HG02623 (cell line): ENCODE measurements at regions not wholly inside any gene's neighbourhood (a gene's known extent, or its start where the extent isn't known, plus 50 kb on each side); places are given as distances from the start of the nearest gene placed in this dataset.
"Not testable (repeated sequence)": the region's sequence is repeated elsewhere in the genome, so short reads cannot be mapped to it uniquely, and the experiment has no call there.

Experiments used
- ATAC-seq: cut with Tn5 transposase; IDR thresholded peaks from one replicate; pipeline ENCODE4 v1.9.1; 2021; ENCODE audit warnings: moderate library complexity; ENCODE audit not compliant: unreplicated experiment

DNA sequence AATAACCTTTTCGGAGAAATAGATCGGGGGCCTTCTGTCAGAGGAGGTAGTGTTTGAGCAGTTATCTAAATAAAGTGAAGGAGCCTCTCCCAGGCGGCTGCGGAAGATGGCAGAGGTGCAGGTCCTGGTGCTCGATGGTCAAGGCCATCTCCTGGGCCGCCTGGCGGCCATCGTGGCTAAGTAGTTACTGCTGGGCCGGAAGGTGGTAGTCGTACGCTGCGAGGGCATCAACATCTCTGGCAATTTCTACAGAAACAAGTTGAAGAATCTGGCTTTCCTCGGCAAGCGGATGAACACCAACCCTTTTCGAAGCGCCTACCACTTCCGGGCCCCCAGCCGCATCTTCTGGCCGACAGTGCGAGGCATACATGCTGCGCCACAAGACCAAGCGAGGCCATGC is 186.1 kb downstream of the KTN1 start:
- ATAC-seq = no peak

DNA sequence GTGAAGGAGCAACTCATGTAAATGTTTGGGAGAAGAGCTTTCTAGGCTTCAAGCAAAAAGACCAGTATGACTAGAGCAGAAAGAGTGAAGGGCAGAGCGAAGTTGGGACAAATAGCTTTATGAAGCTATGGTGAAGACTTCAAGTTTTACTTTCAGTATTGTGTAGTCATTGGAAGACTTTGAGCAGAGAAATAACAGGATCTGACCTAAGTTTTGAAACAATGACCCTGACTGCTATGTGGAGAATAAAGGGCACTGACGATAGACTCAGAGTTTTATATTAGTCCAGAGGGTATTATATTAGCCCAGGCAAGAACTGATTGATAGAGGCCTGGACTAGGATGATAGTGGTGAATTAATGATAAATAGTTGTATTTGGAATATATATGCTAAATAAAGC is 187.3 kb downstream of the KTN1 start:
- no peak for ATAC-seq

DNA sequence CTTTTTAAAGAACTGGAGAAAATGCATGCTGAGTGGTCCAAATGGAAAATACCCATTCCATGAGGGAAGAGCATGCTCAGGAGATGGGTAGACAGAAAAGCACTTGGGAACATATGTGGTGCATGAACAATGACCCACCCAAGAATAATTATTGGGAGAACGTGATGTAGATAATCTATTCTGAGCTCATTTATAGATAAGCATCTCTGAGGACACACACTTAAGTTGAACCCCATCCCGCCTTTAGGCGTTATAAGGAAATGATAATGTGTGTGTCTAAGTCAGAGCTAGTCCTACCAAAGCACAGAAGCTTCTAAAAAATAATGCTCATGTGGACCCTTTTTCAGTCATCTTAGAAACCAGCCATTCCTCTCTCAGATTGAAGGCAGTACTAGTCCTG is 189.9 kb downstream of the KTN1 start:
- no peak for ATAC-seq

DNA sequence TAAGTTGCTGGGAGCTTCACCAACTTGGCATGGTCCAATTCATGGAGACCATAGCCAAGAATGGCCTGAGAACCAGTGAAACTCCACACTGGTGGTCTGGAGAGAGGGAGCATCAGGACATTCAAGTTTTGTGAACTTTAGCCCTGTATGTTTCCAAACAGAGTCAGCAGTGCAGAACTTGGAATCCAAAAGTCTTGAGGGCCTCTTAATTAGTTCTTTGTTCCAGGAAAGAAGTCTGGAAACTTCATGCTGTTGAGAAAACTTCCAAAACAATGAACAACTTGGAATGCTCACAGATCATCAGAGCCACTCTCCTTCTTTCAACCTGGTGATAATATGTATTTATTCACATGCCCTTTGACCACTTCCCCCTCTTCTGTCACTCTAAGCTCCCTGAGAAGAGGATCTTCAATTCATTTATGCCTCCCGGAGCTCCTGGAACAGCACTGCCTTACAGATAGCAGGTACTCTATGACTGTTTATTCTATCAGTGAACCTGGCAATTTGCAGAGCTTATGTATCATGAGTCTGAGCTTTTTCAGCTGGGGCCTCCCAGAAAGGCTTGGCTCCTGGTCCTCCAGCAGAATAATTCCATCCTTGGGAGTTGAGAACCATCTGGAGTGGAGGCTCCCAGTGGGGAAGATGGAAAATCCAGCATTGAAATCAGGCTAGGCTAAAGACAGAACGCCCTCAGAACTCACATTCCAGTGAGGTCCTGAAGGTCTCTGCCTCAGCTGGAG is 191.4 kb downstream of the KTN1 start:
- no peak for ATAC-seq

DNA sequence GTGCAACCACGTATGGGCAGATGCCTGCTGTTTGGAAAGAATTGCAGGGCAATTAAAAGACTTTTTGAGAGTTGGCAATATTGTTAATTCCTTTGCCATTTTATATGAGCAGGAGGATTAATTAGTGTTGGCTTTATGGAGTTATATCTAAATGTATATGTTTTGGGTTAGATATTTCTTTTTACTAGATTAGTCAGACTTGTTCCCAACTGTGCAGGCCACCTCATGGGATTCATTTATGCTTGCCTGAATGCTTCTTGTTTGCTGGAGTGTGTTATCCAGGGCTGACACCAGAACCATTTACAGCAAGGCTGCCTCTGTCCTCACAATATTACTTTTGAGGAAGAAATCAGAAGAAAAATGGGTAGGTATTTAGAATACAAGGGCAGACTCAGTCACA is 192.5 kb downstream of the KTN1 start:
- no peak for ATAC-seq

- ATAC-seq = no peak
Measured at GRCh38 chr14:55773312-55773711, 193.3 kb downstream of the KTN1 start.

DNA sequence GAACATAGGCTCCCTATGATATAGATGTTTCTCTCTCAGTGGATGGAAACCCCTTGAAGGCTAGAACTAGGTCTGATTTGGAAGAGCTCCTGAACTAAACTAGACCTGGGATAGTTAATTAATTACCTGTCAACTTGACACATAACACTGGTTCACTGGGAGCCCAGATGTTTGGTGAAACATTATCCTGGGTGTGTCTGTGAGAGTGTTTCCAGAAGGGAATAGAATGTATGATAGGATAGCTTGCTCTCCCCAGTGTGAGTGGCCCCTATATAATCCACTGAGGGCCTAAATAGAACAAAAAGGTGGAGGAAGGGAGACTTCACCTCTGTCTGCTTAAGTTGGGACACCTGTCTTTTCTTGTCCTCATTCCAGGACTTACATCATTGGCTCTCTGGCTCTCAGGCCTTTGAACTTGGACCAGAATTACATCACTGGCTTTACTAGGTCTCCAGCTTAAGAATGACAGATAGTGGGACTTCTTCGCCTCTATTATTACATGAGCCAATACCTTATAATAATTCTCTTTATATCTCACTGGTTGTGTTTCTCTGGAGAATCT is 194.1 kb downstream of the KTN1 start:
- no peak for ATAC-seq

DNA sequence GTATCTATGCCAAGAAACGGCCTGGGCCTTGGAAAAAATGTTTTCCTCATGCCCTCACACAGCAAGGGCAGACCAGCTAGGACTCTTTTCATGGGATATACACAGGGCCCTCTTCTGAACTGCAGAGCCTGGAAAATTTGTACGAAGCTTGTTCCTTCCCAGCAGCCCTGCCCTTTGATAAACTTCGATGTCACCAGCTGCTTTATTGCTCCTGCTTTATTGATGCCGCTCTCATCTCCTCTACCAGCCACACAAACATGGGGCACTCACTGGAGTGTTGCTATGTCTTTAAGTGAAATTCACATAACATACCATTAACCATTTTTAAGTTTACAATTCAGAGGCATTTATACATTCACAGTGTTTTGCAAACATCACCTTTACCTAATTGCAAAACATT is 197.9 kb downstream of the KTN1 start:
- ATAC-seq = no peak

DNA sequence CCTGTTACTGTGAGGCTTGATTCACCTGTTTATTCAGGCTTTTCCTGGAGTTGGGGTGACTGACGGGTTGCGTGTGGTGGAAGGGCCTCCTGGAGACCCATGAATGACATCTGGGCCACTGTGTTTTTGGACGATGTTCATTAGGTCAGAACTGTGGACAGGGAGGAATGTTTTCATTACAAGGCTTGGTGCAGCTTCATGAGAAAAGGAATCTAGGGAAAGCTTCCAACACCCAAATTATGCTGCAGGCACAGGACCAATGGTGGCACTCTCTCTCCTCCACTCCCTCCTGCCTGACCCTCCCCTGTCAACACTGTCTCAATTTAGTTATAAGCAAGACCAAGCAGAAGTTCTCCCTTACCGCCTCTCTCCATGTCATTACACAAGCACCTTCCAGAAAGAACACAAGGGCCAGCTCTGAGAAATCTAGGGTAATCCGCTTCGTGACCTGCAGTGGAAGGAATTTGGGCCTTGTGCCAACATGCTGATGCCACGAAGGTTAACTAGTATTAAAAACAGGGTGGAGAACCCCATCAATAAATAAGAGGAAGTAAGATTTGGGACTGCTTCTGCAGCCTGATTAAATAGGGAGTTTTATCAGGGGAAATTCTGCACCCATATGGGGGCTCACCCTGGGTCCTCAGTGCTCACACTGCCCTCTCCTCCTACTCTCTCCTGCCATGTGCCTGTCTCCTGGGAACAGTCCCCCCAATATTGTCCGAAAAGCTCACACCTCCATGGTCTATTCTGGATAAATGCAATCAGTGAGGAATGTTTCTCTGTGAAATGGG is 200.3 kb downstream of the KTN1 start:
- no peak for ATAC-seq

- no peak for ATAC-seq
Measured at GRCh38 chr14:55781046-55781445, 201.0 kb downstream of the KTN1 start.

- no peak for ATAC-seq
Measured at GRCh38 chr14:55782166-55782565, 202.2 kb downstream of the KTN1 start.

GRCh38 chr14:55789406-55789805 is 209.4 kb downstream of the KTN1 start:
- ATAC-seq = no peak

DNA sequence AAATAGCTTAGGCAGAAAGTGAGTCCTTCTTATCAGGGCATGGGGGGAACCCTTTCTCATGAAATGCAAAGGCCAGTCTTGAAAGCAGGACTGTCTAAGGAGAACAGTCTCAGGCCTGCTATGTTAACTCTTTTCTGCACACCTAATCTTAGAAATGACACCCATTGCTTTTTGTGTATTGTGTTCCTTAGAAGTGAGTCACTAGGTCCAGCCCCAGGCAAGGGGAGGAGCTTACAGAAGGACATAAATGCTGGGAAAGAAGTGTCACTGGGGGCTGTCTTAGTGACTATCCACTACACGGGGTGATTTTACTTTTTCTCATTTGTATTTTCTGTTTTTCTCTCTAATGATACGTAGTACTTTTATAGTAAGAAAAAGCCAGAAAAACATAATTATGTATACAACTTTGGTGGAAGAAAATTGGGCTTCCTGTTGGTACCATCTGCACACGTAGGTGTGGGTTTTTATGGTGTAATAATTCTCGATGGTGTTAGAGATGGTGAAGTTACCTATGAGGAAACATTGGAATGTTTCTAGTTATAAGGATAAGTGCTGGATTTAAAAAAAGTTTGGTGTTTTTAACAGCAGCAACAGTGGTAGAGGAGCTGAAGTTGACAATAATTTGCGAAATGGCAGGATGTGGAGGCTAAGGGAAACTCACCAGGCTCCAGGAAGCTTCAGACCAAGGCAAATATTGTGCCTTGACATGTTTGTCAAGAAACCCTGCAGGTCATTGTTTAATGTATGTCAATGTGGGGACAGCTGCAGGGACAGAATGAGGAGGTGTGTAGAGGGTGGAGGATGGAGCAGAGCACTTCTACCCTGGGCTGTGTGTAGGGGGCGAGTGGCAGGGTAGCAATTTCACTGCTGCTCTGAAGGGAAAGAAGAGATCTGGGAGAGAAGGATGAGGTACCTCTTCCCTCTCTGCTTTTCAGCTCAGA is 214.9 kb downstream of the KTN1 start:
- no peak for ATAC-seq

- ATAC-seq = not testable (repeated sequence)
Measured at GRCh38 chr14:55796513-55796912, 216.5 kb downstream of the KTN1 start.

GRCh38 chr14:55798406-55798805 is 218.4 kb downstream of the KTN1 start:
- no peak for ATAC-seq

DNA sequence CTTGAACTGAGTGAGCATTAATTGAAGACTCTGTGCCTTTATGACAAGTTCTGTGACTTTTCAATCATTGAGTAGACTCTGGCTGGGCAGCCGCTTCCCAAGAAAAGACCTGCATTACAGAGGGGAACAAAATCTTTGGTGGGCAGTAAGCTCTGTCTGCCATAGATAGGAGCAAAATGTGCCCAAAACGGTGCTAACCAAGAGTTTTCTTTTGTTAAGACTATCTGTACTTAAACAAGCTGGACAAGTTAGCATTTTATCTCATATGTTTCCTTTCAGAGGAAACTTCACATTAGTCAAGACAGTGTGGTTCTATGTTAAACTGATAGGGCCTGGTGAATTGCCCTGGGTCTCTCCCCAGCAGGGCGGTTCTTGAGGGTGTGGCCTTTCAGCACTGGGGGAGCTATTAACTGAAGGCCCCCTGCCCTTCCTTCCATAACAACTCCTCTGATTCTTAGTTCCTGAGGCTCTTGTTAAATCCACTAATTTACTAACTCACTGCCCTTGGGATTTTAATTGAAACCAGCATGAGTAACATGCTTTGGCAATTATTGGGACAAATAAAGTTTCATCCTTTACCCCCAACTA is 219.6 kb downstream of the KTN1 start:
- no peak for ATAC-seq

DNA sequence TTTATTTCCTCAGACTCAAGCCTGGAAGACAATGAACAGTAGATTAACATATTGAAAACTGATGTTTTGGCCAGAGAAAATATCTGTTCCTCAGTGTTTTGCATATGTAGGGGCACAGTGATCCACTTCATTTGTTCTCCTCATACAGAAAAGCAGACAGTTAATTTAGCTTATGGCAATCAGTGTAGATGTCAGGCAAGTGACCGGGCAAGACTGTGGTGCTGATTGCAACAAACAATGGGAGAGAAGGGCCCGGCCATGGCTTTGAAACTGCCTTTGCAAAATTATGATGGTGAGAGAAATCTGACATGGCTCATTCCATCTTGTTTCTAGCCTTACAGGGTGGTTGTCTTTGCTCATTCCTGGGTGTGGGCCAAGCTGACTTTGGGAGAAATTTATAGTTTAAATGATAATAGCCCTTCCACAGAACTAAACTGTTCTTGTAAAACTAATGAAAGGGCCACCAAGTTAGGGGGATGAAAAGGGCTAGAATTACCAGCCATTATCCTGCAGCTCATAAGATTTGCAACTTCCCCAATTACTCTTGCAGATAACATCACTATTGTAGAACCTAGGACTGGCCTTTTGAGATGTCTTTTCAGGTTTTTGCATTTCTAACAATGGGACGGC is 220.3 kb downstream of the KTN1 start:
- ATAC-seq = no peak

- ATAC-seq = no peak
Measured at GRCh38 chr14:55801121-55801520, 221.1 kb downstream of the KTN1 start.

- no peak for ATAC-seq
Measured at GRCh38 chr14:55802986-55803872, 223.2 kb downstream of the KTN1 start.
